ENCODE measurements at regions not wholly inside any gene's neighbourhood (a gene's known extent, or its start where the extent isn't known, plus 50 kb on each side); places are given as distances from the start of the nearest gene placed in this dataset.

GRCh38 chr7:92904244-92905131 is 68.1 kb upstream of the CDK6 start:
- no peak for TF ChIP-seq POLR2A (IDR thresholded peaks at IDR 0.05)
- TF ChIP-seq CTCF (IDR thresholded peaks at IDR 0.05) = no peak

Data from testis (tissue), 2 donors.